ENCODE measurements at regions not wholly inside any gene's neighbourhood (a gene's known extent, or its start where the extent isn't known, plus 50 kb on each side); places are given as distances from the start of the nearest gene placed in this dataset.

- TF ChIP-seq CTCF (IDR thresholded peaks at IDR 0.05 in 2 of 3, conservative IDR thresholded peaks at IDR 0.05 in 1 of 3; ENCODE audit: borderline replicate concordance in 1 of 3, insufficient read depth in 1 of 3, low read depth in 2 of 3, low read length in 2 of 3) (no peak), RAD21 (IDR thresholded peaks at IDR 0.05; ENCODE audit: low read depth) (no peak), ELF1 (IDR thresholded peaks at IDR 0.05; ENCODE audit: borderline replicate concordance, low read depth) (no peak), ZFX (IDR thresholded peaks at IDR 0.05) (no peak), EZH2phosphoT487 (IDR thresholded peaks at IDR 0.05; ENCODE audit: borderline replicate concordance) (no peak), SIN3A (IDR thresholded peaks at IDR 0.05; ENCODE audit: low read depth) (no peak), POLR2A (IDR thresholded peaks at IDR 0.05; ENCODE audit: borderline replicate concordance, extremely low read depth, insufficient read depth, insufficient read length) (no peak), ATF3 (IDR thresholded peaks at IDR 0.05) (no peak), CBX3 (IDR thresholded peaks at IDR 0.05; ENCODE audit: low read depth) (peak; percentile 44; the same call in 1 of the 2 replicates), SP1 (IDR thresholded peaks at IDR 0.05; ENCODE audit: low read depth) (peak; percentile 54)
Measured at GRCh38 chr11:27861706-27862430, 161.6 kb upstream of the BDNF start.
